ENCODE measurements at regions not wholly inside any gene's neighbourhood (a gene's known extent, or its start where the extent isn't known, plus 50 kb on each side); places are given as distances from the start of the nearest gene placed in this dataset.
"Not testable (repeated sequence)": the region's sequence is repeated elsewhere in the genome, so short reads cannot be mapped to it uniquely, and the experiment has no call there.

- TF ChIP-seq CTCF (conservative IDR thresholded peaks at IDR 0.05); EZH2 (IDR thresholded peaks at IDR 0.05; ENCODE audit: low read depth): not testable (repeated sequence)
Observed at GRCh38 chr2:236645141-236645540, 75.5 kb downstream of the ACKR3 start.
